Adrenal gland (tissue), 5 donors: ENCODE measurements at regions not wholly inside any gene's neighbourhood (a gene's known extent, or its start where the extent isn't known, plus 50 kb on each side); places are given as distances from the start of the nearest gene placed in this dataset.

Source experiments
- POLR2A ChIP-seq, 2 donors: fragments of 450-650 bp; IDR thresholded peaks; one replicate each; pipeline ENCODE4 v1.6.1; 2017; ENCODE audit warnings: antibody characterized with exemption in 2 of 2, mild to moderate bottlenecking in 2 of 2, moderate library complexity in 1 of 2
- TF ChIP-seq, protein P1 (sequence below), 6 experiments: fragments of 450-650 bp in 4 of 6; fragments of 200-600 bp in 2 of 6; sonication (generic) in 1 of 6; IDR thresholded peaks; 1 replicate in 5 of 6; 2 replicates in 1 of 6; pipeline versions ENCODE4 v1.5.1 to v1.8.0; 2016 to 2021; ENCODE audit warnings: antibody characterized with exemption in 6 of 6, mild to moderate bottlenecking in 2 of 6, moderate library complexity in 1 of 6
- donor health status: DM: no; HTN: no; CAD: no.

DNA sequence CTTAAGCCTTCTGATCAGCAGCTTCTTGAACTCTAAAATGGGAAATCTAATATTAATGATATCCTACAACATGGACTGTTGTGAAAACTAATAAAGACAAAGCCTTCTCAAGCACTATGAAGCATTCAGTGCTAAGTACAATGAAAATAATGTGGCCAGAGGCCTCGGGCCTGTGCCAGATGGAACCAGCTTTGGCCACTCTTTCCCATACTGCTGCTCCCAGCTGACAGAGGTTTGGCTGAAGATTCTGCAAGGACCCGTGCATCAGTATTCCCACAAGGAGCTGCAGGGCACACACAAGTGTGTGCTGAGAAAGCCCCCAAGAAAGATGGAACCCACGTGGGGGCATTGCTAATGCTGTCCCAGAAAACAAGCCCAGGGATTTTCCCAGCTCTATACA, 60.5 kb upstream of the RPL34 start:
- TF ChIP-seq, protein P1, sequence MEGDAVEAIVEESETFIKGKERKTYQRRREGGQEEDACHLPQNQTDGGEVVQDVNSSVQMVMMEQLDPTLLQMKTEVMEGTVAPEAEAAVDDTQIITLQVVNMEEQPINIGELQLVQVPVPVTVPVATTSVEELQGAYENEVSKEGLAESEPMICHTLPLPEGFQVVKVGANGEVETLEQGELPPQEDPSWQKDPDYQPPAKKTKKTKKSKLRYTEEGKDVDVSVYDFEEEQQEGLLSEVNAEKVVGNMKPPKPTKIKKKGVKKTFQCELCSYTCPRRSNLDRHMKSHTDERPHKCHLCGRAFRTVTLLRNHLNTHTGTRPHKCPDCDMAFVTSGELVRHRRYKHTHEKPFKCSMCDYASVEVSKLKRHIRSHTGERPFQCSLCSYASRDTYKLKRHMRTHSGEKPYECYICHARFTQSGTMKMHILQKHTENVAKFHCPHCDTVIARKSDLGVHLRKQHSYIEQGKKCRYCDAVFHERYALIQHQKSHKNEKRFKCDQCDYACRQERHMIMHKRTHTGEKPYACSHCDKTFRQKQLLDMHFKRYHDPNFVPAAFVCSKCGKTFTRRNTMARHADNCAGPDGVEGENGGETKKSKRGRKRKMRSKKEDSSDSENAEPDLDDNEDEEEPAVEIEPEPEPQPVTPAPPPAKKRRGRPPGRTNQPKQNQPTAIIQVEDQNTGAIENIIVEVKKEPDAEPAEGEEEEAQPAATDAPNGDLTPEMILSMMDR (IDR thresholded peaks at IDR 0.05) = no peak
- TF ChIP-seq POLR2A (IDR thresholded peaks at IDR 0.05) = no peak
